Retina (tissue), 1 donor: ENCODE measurements at regions not wholly inside any gene's neighbourhood (a gene's known extent, or its start where the extent isn't known, plus 50 kb on each side); places are given as distances from the start of the nearest gene placed in this dataset.
"Not testable (repeated sequence)": the region's sequence is repeated elsewhere in the genome, so short reads cannot be mapped to it uniquely, and the experiment has no call there.

Experiments
- DNase-seq: peaks from one replicate; pipeline ENCODE4 v3.0.0-alpha.2; 2016

- no peak for DNase-seq
Observed at GRCh38 chr6:6960571-6961251, 147.1 kb upstream of the RREB1 start.

- DNase-seq = no peak
Observed at GRCh38 chr6:6962086-6962485, 145.7 kb upstream of the RREB1 start.

- DNase-seq = no peak
Observed at GRCh38 chr6:6962699-6963098, 145.1 kb upstream of the RREB1 start.

- DNase-seq = not testable (repeated sequence)
Observed at GRCh38 chr6:6963390-6963789, 144.4 kb upstream of the RREB1 start.

GRCh38 chr6:6964675-6965074 is 143.1 kb upstream of the RREB1 start:
- no peak for DNase-seq

GRCh38 chr6:6966127-6966526 is 141.6 kb upstream of the RREB1 start:
- no peak for DNase-seq

GRCh38 chr6:6966569-6966968 is 141.2 kb upstream of the RREB1 start:
- no peak for DNase-seq

GRCh38 chr6:6968357-6968730 is 139.4 kb upstream of the RREB1 start:
- no peak for DNase-seq

GRCh38 chr6:6968731-6969552 is 138.8 kb upstream of the RREB1 start:
- DNase-seq = no peak

- DNase-seq = no peak
Observed at GRCh38 chr6:6969761-6970223, 138.0 kb upstream of the RREB1 start.

GRCh38 chr6:6970851-6971250 is 136.9 kb upstream of the RREB1 start:
- DNase-seq = no peak

GRCh38 chr6:6971369-6971768 is 136.4 kb upstream of the RREB1 start:
- DNase-seq = no peak

GRCh38 chr6:6972456-6972855 is 135.3 kb upstream of the RREB1 start:
- DNase-seq = no peak

GRCh38 chr6:6973721-6974120 is 134.0 kb upstream of the RREB1 start:
- no peak for DNase-seq

GRCh38 chr6:6975459-6976111 is 132.2 kb upstream of the RREB1 start:
- DNase-seq = no peak

- no peak for DNase-seq
Observed at GRCh38 chr6:6976193-6976592, 131.6 kb upstream of the RREB1 start.

- DNase-seq = no peak
Observed at GRCh38 chr6:6978731-6979130, 129.0 kb upstream of the RREB1 start.

- DNase-seq = no peak
Observed at GRCh38 chr6:6980999-6981597, 126.7 kb upstream of the RREB1 start.

- DNase-seq = no peak
Observed at GRCh38 chr6:6981681-6982322, 126.0 kb upstream of the RREB1 start.

- DNase-seq = no peak
Observed at GRCh38 chr6:6982663-6983062, 125.1 kb upstream of the RREB1 start.

- no peak for DNase-seq
Observed at GRCh38 chr6:6984585-6985366, 123.0 kb upstream of the RREB1 start.

GRCh38 chr6:6986344-6986743 is 121.4 kb upstream of the RREB1 start:
- DNase-seq = no peak
